SH-SY5Y (cell line): ENCODE measurements at regions not wholly inside any gene's neighbourhood (a gene's known extent, or its start where the extent isn't known, plus 50 kb on each side); places are given as distances from the start of the nearest gene placed in this dataset.

Experiments used
- GATA2 ChIP-seq: IDR thresholded peaks from 2 replicates; pipeline ENCODE4 v1.6.1; 2011; ENCODE audit warnings: mild to moderate bottlenecking, low read depth, low read length
- GATA3 ChIP-seq: IDR thresholded peaks from 2 replicates; pipeline ENCODE4 v1.6.1; 2011; ENCODE audit warnings: low read depth, mild to moderate bottlenecking, low read length, moderate library complexity

DNA sequence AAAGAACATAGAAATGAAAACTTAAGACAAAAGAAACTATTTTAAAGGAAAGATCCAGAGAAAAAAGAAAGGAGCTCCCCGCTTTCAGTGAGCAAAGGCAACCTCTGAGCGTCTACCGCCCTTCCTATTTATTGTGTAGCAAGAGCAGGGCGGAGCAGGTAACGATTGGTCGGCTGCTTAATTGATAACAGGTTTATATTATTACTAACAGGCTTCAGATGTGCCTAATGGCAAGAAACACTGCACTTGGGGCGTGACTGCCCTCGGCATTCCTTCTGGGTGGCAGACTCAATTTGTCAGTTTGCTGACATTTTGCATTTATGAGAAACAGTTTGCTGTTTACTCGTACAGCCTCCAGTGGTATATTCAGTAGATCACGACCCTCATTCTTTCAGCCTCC, 482.7 kb upstream of the C9orf72 start:
- TF ChIP-seq GATA3, result no peak
- no peak for TF ChIP-seq GATA2

DNA sequence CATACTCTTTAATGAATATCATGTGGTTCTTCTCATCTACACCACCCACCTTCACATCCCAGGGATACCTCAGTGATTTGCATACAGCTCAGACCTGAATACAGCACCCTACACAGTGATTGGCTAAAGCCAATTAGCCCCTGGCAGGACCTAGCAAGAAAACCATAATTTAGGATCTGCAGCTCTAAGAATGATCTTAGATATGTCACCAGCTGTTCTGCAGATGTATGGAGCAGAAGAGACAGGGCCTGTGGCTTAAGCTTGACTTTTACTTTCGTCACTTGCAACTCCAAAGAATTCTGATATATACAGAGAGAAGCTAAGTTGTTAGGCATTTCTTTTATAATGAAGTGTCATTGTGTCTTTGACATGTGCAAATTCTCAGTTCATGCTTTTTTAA, 483.2 kb upstream of the C9orf72 start:
- no peak for TF ChIP-seq GATA3
- TF ChIP-seq GATA2, result no peak

DNA sequence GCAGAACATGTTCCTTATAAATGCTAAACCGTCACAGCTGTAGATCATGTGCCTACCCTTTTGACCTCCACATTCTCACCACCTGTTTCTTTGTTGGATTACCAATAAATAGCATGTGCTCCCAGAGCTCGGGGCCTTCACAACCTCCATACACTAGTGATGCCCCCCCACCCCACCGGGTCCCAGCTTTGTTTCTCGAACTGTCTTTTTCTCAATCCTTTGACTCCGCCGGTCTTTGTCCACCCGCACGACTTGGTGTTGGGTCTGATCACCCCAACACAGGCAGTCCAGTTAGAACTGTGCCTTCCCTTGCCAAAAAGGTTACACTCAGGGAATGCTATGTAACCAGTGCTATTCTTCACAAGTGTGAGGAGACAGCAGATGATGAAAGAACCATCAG, 485.9 kb upstream of the C9orf72 start:
- TF ChIP-seq GATA3 (no peak), GATA2 (no peak)

DNA sequence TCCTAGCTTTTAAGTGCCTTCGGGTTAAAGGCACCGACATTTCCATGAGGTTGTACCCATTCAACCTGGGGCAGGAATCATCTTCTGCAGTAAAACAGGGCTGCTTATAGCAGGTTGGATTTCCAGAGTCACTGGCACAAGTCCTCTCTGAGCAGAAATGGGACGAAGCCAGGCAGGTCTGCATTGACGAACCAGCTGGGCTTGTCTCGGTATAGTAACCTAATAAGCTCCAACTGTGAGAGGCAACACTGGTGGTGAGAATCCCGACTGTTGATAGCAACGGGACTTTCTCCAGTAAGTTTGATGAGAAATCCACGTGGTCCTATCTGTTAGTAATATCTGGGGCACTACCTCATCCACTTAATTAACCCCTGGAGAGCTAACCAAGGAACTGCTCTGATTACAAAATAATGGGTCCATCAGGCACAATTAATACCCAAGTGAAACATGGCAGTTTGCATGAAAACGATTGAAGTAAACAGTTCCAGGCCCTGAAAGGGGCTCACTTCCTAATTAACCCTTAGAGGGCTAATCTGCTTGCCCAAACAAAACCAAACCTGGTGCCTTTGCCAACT, 491.0 kb upstream of the C9orf72 start:
- TF ChIP-seq GATA2 (no peak), GATA3 (no peak)

DNA sequence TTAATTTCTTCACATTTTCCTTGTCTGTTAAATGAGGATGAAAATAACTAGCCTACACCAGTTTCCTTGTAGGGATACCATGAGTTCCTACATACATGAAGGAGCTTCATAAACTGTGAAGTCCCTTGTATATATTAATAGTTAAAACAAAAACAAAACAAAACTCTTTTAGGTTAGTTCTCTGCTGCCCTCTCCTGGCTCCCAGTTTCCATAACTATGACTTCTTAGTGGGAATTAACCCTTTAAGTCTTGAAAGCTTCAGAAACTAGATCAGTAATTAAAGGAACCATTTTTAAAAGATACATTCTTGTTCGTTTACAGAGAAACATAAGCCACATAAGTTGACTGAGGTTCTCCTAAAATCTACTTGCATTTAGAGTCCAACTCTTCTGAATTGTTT, 500.0 kb upstream of the C9orf72 start:
- TF ChIP-seq GATA2, result no peak
- no peak for TF ChIP-seq GATA3

DNA sequence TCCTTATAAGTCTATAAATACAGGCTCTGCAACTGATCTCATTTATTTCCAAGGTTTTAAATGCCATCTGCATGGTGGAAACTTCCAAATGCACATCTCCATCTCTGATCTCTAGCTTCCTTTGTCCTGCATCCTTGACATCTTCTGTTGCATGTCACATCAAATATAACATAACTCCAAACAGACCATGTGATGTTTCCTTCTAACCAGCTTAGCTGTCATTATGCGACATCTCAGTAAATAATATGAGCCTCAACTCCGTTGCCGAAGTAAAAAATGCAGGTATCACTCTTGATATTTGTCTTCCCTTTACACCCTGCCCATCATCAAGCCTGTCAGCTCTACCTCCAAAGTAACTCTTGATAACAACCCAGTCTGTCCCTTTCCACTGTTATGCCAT, 506.4 kb upstream of the C9orf72 start:
- TF ChIP-seq GATA2, result no peak
- no peak for TF ChIP-seq GATA3

DNA sequence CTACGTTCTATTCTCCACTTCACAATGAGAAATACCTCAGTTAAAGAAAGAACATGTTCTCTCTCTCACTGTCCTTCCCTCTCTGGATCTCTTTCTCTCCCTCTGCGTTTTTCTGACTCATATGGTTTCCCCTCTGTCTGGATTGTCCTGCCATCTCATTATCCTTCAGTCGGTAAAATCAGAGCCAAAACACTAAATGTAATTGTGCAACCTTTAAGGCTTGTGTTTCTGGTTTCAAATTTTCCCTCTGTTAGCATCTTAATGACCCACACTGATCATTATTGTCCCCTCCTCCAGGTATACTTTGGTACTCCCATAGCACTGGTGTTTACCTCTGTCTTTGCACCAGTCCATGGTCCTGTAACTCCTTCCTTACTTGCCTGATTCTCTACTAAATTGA, 509.4 kb upstream of the C9orf72 start:
- no peak for TF ChIP-seq GATA2
- TF ChIP-seq GATA3, result no peak

DNA sequence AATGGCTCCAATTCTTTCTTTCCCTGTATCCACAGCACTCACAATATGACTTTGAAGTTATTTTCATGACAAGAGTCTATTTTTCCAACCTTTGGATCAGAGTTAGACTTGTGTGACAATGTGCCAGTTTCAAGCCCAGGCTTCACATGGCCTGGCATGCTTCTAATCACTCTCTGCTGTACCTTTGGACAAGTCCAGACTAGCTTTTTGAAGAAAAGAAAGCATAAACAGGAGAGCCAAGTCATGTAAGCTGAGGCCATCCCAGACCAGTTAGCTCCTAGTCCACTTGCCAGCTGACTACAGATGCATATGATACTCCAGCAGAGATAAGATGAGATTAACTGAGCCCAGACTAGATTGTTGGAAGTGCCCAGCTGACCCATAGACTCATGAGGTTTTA, 513.6 kb upstream of the C9orf72 start:
- no peak for TF ChIP-seq GATA2
- TF ChIP-seq GATA3, result no peak

DNA sequence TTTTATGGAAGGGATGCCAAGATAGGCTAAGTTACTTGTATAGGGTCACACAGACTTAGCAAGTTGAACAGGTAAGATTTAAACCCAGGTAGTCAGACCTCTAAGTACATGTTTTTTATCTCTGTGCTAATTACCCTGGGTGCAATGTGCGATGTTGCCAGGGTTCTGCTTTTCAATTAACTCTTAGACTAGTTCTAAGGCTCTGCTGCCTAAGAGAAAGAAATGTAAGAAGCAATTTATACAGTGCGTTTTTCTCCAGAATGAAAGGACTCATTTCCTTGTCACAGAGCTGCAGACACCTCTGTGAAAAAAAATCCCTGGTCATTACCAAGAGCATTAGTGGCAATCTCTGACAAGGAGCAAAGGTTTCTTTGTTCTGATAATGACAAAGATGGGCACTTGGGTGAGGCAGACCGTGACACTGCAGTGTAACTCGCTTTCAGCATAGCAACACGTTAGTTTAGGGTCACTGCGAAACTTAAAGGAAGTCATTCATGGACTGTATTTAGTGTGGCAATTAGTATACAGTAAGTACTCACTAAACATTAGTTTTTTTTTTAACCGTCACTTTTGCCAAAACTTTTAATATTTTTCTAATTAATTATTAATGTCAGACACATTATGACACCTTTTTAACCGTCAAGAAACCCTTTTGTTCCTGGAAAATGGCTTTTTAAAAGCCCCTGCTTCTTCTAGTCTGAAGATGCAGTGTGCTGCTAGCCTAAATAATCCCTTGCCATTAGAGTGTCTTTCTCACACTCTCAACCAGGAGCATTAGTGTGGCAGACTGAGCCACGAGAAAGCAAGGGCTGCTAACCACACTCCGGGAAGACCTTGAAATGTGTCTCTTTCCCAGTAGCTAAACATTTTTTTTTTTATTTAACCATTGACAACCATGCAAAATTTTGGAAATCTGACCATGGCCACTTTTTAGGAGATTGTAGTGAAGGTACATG, 520.0 kb upstream of the C9orf72 start:
- TF ChIP-seq GATA2, result no peak

DNA sequence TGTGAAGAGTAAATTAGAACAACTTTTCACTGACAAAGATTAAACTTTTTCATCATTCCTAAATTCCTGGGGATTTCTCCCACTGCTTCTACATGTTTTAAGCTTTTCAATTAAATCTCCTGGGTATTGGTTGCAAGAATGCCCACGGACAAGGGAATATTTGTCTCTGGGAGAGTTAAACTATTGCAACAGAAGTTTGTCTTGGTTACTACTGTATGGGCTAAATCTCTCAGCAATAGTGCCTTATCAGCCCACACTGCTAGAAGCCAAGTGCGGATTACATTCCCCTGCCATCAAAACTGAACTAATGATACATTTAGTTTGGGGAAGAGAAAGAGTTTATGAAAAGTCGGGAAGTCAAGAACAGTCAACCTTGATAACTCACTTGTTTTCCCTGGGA, 528.2 kb upstream of the C9orf72 start:
- TF ChIP-seq GATA2, result no peak
- TF ChIP-seq GATA3, result no peak

DNA sequence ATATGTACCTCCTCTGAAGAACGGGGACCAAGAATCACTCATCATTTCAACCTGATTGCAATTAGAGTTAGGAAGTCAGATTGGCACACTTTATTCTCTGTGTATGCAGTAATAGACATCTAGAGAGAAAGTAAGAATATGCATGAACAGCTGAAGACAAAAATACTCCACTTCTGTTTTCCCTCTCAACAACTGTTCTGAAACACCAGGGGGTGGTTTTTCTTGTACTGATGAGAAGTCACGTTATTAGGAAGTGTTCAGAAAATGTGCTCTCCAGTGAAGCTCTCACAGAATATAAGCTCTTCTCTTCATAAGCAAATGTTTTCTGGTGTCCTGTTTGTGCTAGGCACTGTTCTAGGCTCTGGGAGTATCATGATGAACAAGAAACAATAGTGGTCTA, 531.7 kb upstream of the C9orf72 start:
- TF ChIP-seq GATA3 (no peak), GATA2 (no peak)

DNA sequence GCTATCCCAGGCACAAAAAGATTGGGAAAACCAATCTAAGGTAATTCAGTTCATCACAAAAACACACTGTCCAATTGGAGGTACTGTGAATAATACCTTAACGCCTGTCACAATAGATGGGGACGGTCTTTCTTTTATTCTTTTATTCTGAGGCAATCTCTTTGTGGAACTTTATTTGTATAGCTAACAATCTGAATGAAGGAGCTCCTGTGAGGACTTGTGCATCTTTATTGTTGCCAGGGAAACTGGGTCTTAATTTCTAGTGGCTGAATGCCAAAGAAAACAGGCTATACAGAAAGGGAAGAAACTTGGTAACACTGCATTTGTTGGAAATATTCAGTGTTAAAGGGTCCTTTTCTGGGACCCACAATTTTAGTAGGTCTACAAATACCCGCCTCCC, 546.9 kb upstream of the C9orf72 start:
- no peak for TF ChIP-seq GATA2
- TF ChIP-seq GATA3, result no peak

DNA sequence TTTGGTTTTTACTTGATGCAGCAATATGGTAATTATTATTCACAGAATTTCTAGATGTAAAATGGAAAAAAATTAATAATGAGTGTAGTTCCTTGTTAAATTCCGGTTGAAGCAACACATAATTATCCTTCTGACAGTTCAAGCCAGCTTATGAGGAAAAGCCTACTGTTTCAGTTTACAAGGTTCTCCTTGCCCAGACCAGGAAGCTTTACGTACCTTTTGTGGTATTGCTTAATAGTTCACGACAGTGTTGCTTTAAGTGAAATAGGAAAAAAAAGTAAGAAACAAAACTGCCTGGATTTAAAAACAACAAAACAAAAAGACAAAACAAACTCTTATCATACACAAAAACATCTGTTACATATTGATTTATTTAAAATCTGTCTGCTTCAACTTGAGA, 547.3 kb upstream of the C9orf72 start:
- no peak for TF ChIP-seq GATA2

DNA sequence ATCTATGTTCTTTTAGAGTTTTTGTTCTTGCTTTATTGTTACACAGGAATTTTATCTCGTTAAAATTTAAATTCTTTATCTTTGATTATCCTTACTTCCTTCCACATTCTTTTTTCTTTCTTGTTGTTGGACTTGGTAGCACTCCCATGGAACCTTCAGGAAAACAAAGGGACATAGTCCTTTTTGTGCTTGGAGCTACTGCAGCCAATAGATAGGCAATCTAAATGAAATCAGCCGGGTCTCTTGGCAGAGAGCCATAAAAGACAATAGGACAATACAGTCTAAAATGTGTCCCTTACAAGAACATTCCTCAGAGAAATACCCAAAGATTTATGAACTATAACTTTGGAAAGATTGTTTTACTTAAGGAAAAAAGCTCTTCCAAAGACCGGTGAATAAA, 548.1 kb upstream of the C9orf72 start:
- TF ChIP-seq GATA3 (peak; percentile 55), GATA2 (peak; percentile 72; the same call in 1 of the 2 replicates)

DNA sequence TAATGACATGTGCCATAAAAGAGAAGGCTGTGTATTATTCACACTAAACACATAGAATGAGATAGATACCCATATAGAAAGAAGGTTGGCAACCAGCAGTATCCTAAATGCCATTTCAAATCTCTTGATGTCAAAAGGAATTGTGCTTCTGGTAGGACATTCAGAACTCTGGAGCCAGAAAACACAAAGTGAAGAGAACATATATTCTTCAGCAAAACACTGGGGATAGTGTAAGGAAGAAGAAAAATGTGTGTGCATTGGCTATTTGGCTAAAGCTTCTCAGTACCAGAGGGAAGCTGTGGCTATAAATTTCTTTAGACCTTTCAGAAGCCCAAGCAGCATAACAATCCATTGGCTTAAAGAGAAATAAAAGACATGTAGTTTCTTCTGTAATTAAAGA, 551.6 kb upstream of the C9orf72 start:
- TF ChIP-seq GATA3 (no peak), GATA2 (no peak)

DNA sequence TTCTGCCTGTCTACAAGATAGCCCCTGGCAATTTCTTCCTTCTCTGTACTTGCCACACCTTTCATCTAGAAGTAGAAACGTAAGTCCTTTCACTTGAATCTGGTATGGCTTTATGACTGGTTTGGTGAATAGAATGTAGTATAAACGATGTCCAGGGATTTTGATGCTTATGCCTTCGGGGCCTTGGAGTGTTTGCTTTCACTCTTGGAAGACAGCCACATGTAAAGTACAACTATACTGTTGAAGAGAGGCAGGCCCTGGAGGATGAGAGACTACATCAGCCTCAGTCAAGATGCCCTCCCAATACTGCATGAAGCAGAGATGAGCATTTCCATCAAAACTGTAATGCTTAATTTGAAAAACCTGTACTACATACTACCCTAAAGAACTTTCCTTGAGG, 553.8 kb upstream of the C9orf72 start:
- no peak for TF ChIP-seq GATA2
- no peak for TF ChIP-seq GATA3
